22Rv1 (cell line): ENCODE measurements at regions not wholly inside any gene's neighbourhood (a gene's known extent, or its start where the extent isn't known, plus 50 kb on each side); places are given as distances from the start of the nearest gene placed in this dataset.

Experiments
- H3K27ac ChIP-seq: fragments of 450-650 bp; 2 replicates; pipeline ENCODE4 v1.5.1; 2017
- CTCF ChIP-seq: fragments of 450-650 bp; IDR thresholded peaks from 2 replicates; pipeline ENCODE4 v1.5.1; 2017; ENCODE audit warnings: mild to moderate bottlenecking
- ZFX ChIP-seq: fragments of 450-650 bp; IDR thresholded peaks from 2 replicates; pipeline ENCODE4 v1.6.1; 2017; ENCODE audit warnings: antibody characterized with exemption, borderline replicate concordance

- H3K27ac ChIP-seq, result no peak overlapping the region
- TF ChIP-seq CTCF (no peak), ZFX (no peak)
These were observed 475.7 kb upstream of the PABPC4L start for GRCh38 chr4:134677209-134677814.

- no peak overlapping the region for H3K27ac ChIP-seq
- no peak for TF ChIP-seq CTCF
- TF ChIP-seq ZFX, result no peak
These were observed 466.6 kb upstream of the PABPC4L start for GRCh38 chr4:134668237-134668636.

- TF ChIP-seq CTCF, result no peak
- TF ChIP-seq ZFX, result no peak
- H3K27ac ChIP-seq, result no peak overlapping the region
These were observed 465.1 kb upstream of the PABPC4L start for GRCh38 chr4:134666640-134667039.

GRCh38 chr4:134665429-134665828 is 463.8 kb upstream of the PABPC4L start:
- no peak overlapping the region for H3K27ac ChIP-seq
- no peak for TF ChIP-seq CTCF
- TF ChIP-seq ZFX, result no peak

GRCh38 chr4:134663742-134664141 is 462.2 kb upstream of the PABPC4L start:
- no peak for TF ChIP-seq CTCF
- no peak for TF ChIP-seq ZFX
- H3K27ac ChIP-seq, result no peak overlapping the region

GRCh38 chr4:134650461-134650860 is 448.9 kb upstream of the PABPC4L start:
- no peak overlapping the region for H3K27ac ChIP-seq
- TF ChIP-seq CTCF (peak; percentile 18; the same call in 1 of the 2 replicates), ZFX (no peak)

- no peak for TF ChIP-seq ZFX
- no peak for TF ChIP-seq CTCF
- H3K27ac ChIP-seq, result no peak overlapping the region
These were observed 444.2 kb upstream of the PABPC4L start for GRCh38 chr4:134645778-134646177.
